Spleen (tissue), 11 donors: ENCODE measurements at regions not wholly inside any gene's neighbourhood (a gene's known extent, or its start where the extent isn't known, plus 50 kb on each side); places are given as distances from the start of the nearest gene placed in this dataset.
A peak's percentile ranks its signal among the peaks of the same experiment; 100 is the strongest.

Source experiments
- DNase-seq: peaks from one replicate; pipeline ENCODE4 v3.0.0-alpha.2; 2020
- H3K27ac ChIP-seq, 8 donors: fragments of 200-600 bp; sonication (generic) in 7 of 8; 1 replicate in 4 of 8; 2 replicates in 4 of 8; pipeline versions ENCODE4 v1.5.0 to v1.8.0; 2016 to 2021; ENCODE audit warnings: inconsistent platforms in 4 of 8, mild to moderate bottlenecking in 4 of 8, moderate library complexity in 1 of 8
- H3K27me3 ChIP-seq, 7 donors: fragments of 200-600 bp; sonication (generic) in 6 of 7; replicated peaks in 1 of 7; 1 replicate in 4 of 7; 2 replicates in 3 of 7; pipeline versions ENCODE4 v1.5.0 to v1.8.0; 2016 to 2021; ENCODE audit warnings: inconsistent platforms in 3 of 7, mild to moderate bottlenecking in 1 of 7
- H3K36me3 ChIP-seq, 6 donors: fragments of 200-600 bp; sonication (generic) in 5 of 6; 1 replicate in 4 of 6; 2 replicates in 2 of 6; pipeline versions ENCODE4 v1.5.0 to v1.8.0; 2016 to 2021; ENCODE audit warnings: inconsistent platforms in 2 of 6
- H3K4me1 ChIP-seq, 6 donors: fragments of 200-600 bp; sonication (generic) in 5 of 6; 1 replicate in 3 of 6; 2 replicates in 3 of 6; pipeline versions ENCODE4 v1.5.0 to v1.8.0; 2016 to 2021; ENCODE audit warnings: inconsistent platforms in 3 of 6
- H3K4me3 ChIP-seq, 8 donors: fragments of 200-600 bp; sonication (generic) in 7 of 8; 1 replicate in 4 of 8; 2 replicates in 4 of 8; pipeline versions ENCODE4 v1.5.0 to v1.8.0; 2016 to 2021; ENCODE audit warnings: inconsistent platforms in 4 of 8, mild to moderate bottlenecking in 4 of 8, moderate library complexity in 2 of 8
- H3K9me3 ChIP-seq, 8 donors: fragments of 200-600 bp; sonication (generic) in 7 of 8; 1 replicate in 4 of 8; 2 replicates in 4 of 8; pipeline versions ENCODE4 v1.5.0 to v1.8.0; 2016 to 2021; ENCODE audit warnings: inconsistent platforms in 4 of 8
- POLR2A ChIP-seq, 3 donors: fragments of 450-650 bp; IDR thresholded peaks; one replicate each; pipeline ENCODE4 v1.5.1; 2017; ENCODE audit warnings: antibody characterized with exemption in 3 of 3, mild to moderate bottlenecking in 1 of 3
- POLR2AphosphoS5 ChIP-seq, 3 donors: sonication (generic); formaldehyde crosslinking; IDR thresholded peaks; one replicate each; pipeline ENCODE4 v1.5.1; 2017; ENCODE audit warnings: antibody characterized with exemption in 3 of 3
- WGBS, 5 donors: extraction: QIAGEN DNeasy Blood & Tissue Kit in 3 of 5; methylation state at CpG; one replicate each; pipeline versions ENCODE4 v1.1.5 to v1.1.7; 2013 to 2018; 5-methylcytosine and 5-hydroxymethylcytosine counted together
- intact Hi-C: fragments of 100-400 bp; cut with DNase I; formaldehyde crosslinking; loops from one replicate; pipeline ENCODE4 v1.15.0; 2023; ENCODE audit warnings: low total_unique reads
- TF ChIP-seq, protein P1 (sequence below), 11 experiments: fragments of 200-600 bp in 7 of 11; fragments of 450-650 bp in 4 of 11; sonication (generic) in 4 of 11; IDR thresholded peaks in 8 of 11; conservative IDR thresholded peaks in 3 of 11; 1 replicate in 7 of 11; 2 replicates in 4 of 11; pipeline versions ENCODE4 v1.4.0 to v1.8.0; 2016 to 2021; ENCODE audit warnings: antibody characterized with exemption in 11 of 11, inconsistent platforms in 4 of 11, mild to moderate bottlenecking in 1 of 11
- donor health status: healthy with polysubstance abuse.
- donor health status: DM: no; HTN: no; CAD: no; lungs with moderate emphysema.
- donor health status: DM: no; HTN: no; CAD: no.
- donor health status: Bipolar disorder and iron deficiency.
- donor health status: healthy.
- donor health status: DM: no; HTN: no; CAD: no.
- donor health status: DM: yes; HTN: yes; CAD: no.

DNA sequence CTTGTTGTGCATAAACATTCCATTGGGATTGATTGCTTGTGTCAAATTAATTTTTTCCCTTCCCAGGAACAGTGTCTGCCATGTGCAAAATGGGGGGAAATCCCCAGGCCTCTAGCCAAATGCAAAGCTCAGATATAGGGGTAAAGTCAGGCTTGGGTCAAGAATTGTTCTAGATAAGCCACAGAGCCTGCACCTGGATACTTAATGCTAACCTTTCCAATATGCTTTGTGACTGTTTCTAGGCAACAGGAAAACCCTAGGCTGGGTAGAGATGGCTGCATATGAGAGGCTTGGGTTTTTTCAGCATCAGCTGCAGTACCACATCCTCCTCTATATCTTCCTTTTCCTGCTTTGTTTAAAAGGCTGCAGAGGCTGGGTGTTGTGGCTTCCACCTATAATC, 61.9 kb upstream of the ROPN1 start:
- no peak overlapping the region for H3K27ac ChIP-seq

DNA sequence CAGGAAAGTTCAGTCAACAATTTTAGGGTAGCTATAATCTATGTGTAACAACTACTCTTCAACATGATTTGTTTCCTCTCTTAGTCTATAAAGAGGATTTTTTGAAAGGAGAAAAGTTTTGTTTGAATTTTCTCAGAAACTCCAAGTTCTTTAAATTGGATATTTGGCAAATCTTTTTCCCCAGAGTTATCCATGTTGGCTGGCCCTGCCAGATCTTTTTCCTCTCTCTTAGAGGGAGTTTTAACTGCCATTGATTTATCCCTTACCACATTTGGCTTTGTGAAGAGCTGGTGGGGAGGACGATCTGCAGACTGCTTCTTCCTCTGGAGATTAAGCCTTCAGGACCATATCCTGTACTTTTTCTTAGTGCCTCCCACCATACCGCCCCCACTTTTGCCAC, 64.9 kb upstream of the ROPN1 start:
- DNase-seq = no peak
- intact Hi-C loops = no loop called here
- Histone ChIP-seq H3K27ac (no peak overlapping the region), H3K4me3 (no peak overlapping the region), H3K9me3 (no peaks in the 10 kb centered on the region), H3K4me1 (peaks cover 0 to 53% (median 6%) of the 10 kb centered on the region in 6 donors), H3K27me3 (peaks cover 0 to 12% (median 0%) of the 10 kb centered on the region in 7 donors), H3K36me3 (no peaks in the 10 kb centered on the region)
- TF ChIP-seq POLR2AphosphoS5 (IDR thresholded peaks at IDR 0.05) = no peak
- TF ChIP-seq POLR2A (IDR thresholded peaks at IDR 0.05) = no peak
- TF ChIP-seq, protein P1, sequence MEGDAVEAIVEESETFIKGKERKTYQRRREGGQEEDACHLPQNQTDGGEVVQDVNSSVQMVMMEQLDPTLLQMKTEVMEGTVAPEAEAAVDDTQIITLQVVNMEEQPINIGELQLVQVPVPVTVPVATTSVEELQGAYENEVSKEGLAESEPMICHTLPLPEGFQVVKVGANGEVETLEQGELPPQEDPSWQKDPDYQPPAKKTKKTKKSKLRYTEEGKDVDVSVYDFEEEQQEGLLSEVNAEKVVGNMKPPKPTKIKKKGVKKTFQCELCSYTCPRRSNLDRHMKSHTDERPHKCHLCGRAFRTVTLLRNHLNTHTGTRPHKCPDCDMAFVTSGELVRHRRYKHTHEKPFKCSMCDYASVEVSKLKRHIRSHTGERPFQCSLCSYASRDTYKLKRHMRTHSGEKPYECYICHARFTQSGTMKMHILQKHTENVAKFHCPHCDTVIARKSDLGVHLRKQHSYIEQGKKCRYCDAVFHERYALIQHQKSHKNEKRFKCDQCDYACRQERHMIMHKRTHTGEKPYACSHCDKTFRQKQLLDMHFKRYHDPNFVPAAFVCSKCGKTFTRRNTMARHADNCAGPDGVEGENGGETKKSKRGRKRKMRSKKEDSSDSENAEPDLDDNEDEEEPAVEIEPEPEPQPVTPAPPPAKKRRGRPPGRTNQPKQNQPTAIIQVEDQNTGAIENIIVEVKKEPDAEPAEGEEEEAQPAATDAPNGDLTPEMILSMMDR (IDR thresholded peaks at IDR 0.05 in 8 of 11, conservative IDR thresholded peaks at IDR 0.05 in 3 of 11) = no peak
- WGBS, 5 donors = 65 to 75% (median 69%) methylated on average over 2 of the region's 2 CpGs

More for the DNA sequence above, 61.9 kb upstream of the ROPN1 start:
- no peaks in the 10 kb centered on the region for H3K9me3 ChIP-seq
- no peak for DNase-seq
- no peaks in the 10 kb centered on the region for H3K36me3 ChIP-seq
- no peak overlapping the region for H3K4me3 ChIP-seq
- intact Hi-C loops = no loop called here
- H3K4me1 ChIP-seq = peaks cover 0 to 43% (median 2%) of the 10 kb centered on the region in 6 donors
- H3K27me3 ChIP-seq = peaks cover 0 to 19% (median 0%) of the 10 kb centered on the region in 7 donors
- TF ChIP-seq POLR2AphosphoS5 (IDR thresholded peaks at IDR 0.05) (no peak), POLR2A (IDR thresholded peaks at IDR 0.05) (no peak)
- TF ChIP-seq, protein P1 (IDR thresholded peaks at IDR 0.05 in 8 of 11, conservative IDR thresholded peaks at IDR 0.05 in 3 of 11) = no peak

DNA sequence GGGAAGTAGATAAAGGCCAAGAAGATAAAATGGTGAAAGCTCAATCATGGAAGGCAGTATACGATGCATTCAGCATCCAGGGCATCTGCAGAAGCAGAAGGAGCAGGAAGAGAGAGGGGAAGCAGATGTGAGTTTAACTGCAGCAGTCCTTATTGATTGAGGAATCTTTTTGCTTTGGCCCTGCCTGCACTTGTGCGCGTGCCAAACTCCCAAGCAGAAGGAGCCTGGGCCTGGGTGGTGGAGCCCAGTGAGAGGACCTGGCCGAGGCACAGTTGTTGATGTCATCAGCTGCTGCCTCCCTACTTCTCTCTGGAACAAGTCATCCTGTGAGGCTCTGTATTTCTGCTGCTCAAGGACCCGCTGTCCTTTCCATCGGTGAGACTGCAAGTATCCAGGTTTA, 65.5 kb upstream of the ROPN1 start:
- Histone ChIP-seq H3K36me3 (no peaks in the 10 kb centered on the region), H3K4me1 (peaks cover 0 to 58% (median 12%) of the 10 kb centered on the region in 6 donors), H3K27ac (no peak overlapping the region), H3K9me3 (no peaks in the 10 kb centered on the region), H3K4me3 (no peak overlapping the region), H3K27me3 (peaks cover 0 to 10% (median 0%) of the 10 kb centered on the region in 7 donors)
- intact Hi-C loops = no loop called here
- TF ChIP-seq POLR2AphosphoS5 (IDR thresholded peaks at IDR 0.05) (peak in 1 of 3 donors; percentile 17), POLR2A (IDR thresholded peaks at IDR 0.05) (no peak)
- DNase-seq = no peak
- WGBS, 5 donors = 58 to 74% (median 68%) methylated on average over 6 of the region's 6 CpGs

DNA sequence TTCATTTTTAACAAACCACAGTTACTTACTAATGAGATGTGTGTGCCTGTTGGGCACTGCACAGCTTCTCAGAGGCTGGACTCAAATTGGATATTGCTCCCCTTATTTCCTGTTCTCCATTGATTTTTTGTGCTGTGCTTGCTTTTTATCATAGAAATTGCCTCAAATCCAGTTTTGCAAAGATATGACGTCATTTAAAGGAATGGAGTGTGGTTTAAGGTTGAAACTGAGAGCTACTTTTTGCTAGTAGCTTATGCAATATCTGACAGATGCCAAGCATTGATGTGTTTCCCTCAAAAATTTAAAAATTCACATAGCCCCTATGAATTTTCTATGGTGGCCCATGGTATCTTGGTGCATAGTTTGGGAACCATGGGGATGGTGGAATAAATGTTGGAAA, 67.7 kb upstream of the ROPN1 start:
- intact Hi-C loops = no loop called here
- no peak for DNase-seq
- Histone ChIP-seq H3K4me1 (peaks cover 0 to 66% (median 18%) of the 10 kb centered on the region in 6 donors), H3K27me3 (peaks cover 0 to 11% (median 0%) of the 10 kb centered on the region in 7 donors), H3K9me3 (no peaks in the 10 kb centered on the region), H3K4me3 (no peak overlapping the region), H3K27ac (no peak overlapping the region), H3K36me3 (no peaks in the 10 kb centered on the region)
- TF ChIP-seq POLR2A (IDR thresholded peaks at IDR 0.05) (no peak), POLR2AphosphoS5 (IDR thresholded peaks at IDR 0.05) (no peak)
- TF ChIP-seq, protein P1 (IDR thresholded peaks at IDR 0.05 in 8 of 11, conservative IDR thresholded peaks at IDR 0.05 in 3 of 11) = no peak
- WGBS, 5 donors = 62 to 75% (median 65%) methylated on average over 1 of the region's 1 CpG
